ENCODE measurements at regions not wholly inside any gene's neighbourhood (a gene's known extent, or its start where the extent isn't known, plus 50 kb on each side); places are given as distances from the start of the nearest gene placed in this dataset.

DNA sequence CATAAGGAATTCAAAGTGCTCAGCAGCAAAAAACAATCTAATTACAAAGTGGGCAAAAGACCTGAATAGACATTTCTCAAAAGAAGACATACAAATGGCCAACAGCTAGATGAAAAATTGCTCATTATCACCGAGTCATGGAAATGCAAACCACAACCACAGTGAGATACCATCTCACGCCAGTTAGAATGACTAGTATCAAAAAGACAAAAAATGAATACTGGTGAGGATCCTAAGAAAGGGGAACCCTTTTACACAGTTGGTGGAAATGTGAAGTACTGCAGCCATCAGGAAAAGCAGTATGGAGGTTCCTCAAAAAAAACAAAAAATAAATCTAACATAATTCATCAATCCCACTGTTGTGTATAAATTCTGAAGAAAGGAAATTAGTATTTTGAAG is 1206.1 kb downstream of the EFNB2 start:
- no peak for DNase-seq

DNA sequence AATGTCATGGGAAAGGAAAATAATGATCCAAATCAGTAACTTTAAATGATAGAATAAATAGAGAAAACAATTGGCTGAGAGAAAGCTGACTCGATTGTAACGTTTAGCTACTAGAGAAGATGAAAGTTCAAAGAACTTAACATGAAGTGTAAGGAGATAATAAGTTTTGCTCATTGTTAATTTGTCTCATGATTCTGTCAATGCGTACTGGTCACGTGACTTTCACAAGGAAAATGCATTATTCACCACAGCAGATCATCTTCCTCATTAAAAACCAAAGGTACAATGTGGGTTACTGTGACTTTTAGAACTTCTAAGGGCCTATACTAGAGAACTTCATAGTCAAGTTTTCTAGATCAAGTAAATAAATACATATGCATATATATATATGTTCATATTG is 1207.2 kb downstream of the EFNB2 start:
- DNase-seq, result no peak

DNA sequence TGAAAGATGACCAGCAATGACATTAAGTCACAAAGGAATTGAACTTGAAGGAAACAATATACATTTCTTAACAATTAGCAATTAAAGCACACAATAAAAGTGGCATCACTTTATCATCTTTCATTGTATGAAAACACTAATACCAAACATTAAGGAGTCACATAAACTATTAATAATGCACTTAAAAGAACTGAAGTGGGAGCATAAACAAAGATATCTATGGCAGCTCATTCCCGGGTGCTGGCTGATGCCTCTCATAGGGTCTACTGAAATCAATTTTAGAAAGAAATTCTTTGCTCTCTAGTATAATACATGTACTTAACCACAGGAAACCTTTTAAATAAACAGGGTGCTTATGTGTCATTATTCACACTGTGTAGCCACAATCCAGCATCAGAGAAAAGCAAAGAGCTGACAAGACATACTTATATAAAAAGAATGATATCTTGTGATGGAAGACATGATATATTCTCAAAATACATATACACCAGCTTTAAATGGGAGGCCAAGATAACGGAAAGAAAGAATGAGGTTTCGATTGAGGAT is 1207.8 kb downstream of the EFNB2 start:
- DNase-seq, result peak; percentile 54

DNA sequence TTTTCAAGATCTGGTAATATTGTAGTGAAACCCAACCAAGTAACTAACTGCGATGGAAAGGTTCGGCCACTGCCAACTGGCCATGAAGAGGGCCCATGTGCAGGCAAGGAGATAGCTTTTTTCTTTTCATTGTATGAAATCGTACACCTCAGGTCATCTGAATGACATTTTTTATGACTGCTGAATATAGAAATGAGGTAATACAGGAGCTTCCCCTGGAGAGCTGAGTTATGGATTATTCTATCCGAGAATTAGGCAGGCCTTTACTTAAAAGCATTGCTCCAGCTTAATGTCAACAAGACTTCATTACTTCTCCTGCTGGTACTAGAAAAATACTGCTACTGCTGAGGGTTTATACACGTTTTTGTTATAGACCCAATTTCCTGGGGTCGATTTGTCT is 1215.6 kb downstream of the EFNB2 start:
- DNase-seq, result no peak

DNA sequence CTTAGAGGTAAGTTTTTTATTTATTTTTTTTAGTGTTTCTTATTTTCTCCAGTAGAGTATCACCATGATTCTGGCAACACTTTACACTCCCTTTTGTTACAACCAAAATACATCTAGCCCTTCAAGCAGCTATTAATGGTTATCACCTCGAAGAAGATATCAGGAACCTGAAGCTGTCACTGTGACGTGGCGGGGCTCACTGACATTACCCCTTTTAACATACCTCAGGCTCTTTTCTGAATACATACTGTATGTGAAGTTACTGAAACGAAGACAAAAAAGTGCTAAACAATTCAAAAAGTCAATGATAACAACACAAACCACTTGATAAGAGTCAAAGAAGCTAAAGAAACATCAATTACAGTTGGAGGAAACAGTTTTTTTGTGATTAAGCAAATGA is 1218.7 kb downstream of the EFNB2 start:
- no peak for DNase-seq

DNA sequence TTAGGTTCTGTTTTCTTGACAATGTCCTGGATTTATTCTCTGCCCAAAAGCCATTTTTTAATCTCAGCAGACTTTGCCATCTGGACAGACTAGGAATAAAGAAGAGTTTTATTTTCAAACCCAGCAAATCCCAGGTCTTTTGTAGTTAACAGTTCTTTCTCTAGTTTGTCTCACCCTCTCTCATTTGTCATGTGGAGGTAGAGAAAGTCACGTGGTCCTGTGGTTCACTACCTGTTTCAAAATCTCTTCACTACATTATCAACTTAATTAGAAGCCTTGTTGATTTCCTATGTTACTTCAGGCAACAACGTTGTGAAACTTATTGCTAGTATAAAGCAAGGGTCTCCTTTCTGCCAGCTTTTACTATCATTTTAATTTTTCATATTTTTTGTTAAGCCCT is 1222.6 kb downstream of the EFNB2 start:
- DNase-seq, result no peak

DNA sequence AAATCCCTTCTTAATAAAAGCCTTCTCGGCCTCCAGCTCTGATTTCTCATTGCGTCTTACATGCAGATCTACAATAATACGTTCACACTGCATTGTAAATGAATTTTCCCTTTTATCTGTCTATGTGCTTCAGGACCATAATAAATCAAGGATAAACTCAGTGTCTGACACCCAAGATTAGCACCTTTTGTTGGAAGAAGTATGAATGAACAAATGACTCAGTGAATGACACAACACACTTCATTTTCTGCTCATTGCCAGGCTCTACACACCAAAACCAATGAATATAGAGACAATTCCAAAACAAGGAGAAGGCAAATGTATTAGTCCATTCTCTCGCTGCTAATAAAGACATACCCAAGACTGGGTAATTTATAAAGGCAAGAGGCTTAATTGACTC is 1224.4 kb downstream of the EFNB2 start:
- DNase-seq, result no peak

DNA sequence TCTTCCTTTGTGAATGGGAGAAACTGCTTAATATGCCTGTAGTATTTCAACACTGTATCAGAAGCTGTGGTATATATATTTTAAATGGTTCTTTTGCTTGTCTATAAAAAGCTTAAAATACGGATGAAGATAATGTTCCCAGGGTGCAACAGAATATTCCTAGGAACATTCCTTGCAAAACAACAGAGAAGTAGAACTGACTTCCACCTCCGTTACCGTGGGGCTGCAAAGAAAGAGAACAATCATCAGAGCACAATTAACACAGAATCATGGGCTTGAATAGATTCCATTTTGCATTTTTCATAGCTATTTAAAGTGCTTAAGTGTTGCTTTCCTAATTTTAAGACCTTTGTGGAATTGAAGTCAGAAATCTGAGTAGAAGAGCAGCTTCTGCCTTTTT is 1227.7 kb downstream of the EFNB2 start:
- DNase-seq, result no peak

DNA sequence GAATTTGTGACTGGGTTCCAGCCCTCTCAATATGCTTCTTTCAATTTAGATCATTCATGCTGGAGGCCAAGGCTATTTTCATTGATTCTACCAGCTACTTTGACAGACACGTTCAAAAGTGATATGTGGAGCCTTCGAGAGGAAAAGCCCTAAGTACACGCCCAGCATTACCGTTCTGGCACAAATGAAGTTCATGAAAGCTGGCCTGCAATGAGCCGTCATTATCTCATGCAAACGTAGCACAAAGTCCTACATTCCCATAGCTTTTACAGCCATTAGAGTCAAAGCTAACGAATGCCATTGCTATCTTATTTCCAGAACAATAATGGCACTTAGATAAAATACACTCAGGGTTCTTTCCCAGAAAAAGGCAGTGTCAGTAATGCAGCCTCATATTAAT is 1237.6 kb downstream of the EFNB2 start:
- no peak for DNase-seq

DNA sequence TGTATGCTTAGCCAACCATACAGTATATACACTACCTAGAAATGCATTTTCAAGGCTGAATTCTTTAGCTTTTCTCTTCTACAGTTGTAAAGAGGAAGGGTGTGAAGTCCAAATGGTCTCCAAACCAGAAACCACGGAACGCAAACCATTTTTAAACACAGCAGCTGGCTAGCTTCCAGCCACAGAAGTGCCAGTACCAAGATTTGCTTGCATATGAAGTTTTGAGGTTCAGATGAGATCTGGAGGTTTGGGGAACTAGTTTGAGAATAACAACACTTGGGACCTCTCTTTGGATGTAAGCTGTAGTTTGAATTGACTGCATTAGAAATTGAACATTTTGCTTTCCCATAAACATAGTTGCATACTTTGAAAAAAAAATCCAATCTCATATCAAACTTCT is 1243.5 kb downstream of the EFNB2 start:
- no peak for DNase-seq

DNA sequence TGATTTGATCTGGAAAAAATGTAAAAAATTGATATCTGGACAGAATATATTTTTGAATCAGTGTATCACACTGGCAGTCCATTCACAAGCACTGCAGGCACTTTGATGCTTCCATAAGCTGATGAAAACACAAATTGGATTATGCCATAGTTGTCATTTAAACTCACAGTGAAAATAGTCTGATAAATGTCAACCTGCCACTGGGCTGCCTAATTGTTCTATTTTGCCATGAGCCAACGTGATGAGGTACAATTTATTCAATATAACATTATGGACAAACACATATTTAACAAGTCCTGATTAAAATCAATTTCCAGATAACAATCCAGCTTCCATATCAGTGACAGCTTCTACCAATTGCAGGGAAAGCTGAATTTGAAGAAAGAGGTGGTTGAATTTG is 1244.9 kb downstream of the EFNB2 start:
- DNase-seq, result no peak

DNA sequence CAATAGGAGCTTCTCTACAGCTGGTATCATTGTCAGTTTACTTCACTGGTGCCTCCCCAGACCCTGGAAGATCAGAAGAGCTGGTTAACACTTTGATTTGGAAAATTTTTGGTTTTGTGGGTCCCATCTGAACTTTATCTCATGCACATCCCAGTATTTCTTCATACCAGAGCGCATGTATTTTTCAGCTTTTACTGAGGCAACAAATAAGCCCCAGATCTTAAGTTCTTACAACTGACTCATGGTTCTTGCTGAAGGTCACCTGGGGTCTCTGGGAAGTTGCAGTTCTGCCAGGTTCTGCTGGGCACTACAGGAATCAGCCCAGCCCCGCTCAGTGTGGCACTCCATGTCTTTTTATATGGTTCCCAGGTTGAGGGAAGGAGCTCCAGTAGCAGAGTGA is 1249.9 kb downstream of the EFNB2 start:
- DNase-seq, result no peak

DNA sequence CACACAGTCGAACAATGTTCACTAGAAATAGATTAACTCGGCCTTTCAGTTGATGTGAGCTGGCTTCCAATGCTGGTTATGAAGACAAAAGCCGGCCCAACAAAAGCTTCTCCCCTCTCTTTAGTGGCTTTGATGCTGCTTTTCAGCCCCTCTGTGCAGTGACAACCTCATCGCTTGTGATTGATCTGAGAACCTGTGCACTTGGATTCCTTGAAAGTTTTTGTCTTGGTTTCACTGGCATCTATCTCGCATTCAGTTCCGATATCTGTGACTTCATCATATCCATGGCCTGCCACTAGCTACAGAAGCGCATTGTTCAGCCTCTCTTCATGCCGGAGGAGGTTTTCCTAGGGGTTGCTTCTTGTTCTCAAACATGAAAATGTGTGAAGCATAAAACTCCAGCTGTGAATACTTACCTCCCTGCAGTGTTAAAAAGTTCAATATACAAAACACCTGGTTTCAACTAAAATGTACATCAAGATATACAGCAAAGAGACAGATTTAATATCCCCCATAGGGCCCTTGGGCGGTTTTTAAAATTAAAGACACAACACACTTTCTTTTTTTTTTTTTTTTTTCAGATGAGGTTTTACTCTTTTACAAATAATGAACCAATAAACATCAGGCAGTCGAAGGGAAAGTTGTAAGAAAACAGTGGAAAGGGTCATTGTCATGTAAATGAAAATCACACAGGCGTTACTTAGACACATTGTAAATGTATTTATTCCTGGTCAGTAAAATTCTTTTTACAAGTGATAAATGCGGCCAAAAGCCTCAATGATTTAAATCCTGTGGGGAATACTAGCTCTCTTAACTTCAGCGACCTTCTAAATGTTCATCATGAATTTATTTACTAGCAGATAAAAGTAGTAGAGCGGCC is 1252.8 kb downstream of the EFNB2 start:
- no peak for DNase-seq

DNA sequence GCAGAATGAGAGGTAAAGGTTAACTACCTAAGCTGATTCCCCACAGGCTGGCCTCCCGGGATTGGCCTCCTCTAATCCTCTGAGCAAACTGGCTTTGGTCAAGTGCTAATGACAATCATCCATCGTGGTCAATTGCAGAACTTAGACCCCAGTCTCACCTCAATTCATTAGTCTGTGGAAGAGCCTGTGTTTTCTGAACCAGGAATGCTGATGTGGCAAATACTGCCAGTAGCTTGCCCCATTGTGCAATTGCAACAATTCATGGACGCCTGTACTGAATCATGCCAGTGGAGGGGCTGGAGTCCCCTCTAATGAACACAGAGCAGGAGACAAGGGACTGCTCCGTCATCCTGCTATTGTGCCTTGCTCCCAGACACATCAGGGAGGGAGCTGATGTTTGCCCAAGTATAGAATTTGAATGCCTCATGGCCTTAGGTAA is 1256.5 kb downstream of the EFNB2 start:
- DNase-seq, result peak; percentile 66

DNA sequence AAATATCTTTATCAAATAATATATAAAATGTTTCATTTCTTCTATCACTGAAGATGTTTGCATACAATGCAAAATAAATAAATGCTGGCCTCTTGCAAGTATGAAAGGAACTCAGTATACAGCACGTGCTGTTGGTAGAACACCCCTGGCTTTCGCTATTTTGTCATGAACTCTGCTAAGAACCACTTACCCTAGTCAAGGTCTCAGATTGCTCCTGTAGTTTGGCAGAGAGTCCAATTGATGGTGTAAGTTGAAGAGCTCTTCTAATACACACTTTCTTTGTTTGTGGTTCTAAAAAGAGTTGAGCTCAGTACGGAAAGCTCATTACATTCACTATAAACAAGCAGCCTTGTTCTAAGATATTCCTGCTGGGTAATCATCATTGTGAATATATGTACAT is 1258.9 kb downstream of the EFNB2 start:
- DNase-seq, result peak; percentile 64

DNA sequence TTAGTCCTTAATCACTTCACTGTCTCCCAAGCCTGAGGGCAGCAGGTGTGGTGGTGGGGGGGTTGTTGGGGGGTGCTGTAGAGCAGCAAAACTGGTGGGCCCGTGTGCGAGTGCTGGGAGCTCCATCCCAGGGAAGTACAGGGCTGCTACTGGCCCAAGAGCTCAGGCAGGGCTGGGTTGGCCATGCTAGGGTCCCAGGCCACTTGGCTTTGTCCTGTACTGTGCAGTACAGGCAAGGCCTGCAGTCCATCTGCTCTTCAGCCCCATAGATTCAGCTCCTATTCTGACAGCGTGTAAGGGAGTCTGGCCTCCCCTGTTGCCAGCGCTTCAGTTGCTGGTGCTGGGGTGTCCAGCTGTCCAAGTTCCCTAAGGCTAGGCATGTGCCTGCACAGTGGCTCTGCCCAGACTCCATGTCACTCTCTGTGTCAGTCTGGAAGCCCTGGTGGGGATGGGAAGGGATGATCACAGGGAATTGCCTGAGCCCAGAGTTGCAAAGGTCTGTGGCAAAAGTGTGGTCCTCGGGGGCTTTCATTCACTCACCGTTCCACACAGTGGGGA is 1261.7 kb downstream of the EFNB2 start:
- DNase-seq, result no peak

DNA sequence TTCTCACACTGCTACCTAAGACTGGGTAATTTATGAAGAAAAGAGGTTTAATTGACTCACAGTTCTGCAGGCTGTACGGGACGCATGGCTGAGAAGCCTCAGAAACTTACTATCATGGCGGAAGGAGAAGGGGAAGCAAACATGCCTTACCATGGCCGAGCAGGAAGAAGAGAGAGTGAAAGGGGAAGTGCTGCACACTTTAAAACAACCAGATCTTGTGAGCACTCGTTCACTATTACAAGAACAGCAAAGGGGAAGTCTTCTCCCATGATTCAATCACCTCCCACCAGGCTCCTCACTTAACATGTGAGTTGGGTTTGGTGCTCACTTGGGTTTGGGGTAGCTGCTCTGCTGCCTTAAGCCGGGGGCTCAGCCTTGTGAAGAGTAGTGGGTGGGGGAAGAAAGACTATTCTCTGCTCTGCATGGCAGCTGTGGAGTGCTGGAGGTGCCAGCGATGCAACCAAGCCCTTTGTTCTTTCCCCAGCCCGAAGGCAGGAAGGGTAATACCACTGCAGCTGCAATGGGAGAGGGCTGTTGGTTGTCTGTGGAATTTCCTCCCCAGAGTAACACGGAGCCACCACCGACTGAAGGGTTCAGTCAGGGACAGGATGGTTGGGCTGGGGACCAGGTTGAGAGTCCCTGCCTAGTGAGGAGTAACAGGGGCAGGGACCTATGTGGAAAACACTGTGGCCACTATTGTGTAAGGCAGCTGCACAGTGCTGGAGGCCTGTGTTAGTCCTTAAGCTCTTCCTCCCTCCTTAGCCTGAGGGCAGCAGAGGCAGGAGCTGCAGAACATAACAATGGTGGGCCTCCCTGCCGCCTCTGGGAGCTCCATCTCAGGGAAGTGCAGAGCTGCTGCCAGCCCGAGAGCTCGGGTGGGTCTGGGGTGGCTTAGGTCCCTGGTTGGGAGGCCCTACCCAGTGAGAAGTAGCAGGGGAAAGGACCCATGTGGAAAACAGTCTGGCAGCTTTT is 1262.5 kb downstream of the EFNB2 start:
- no peak for DNase-seq

DNA sequence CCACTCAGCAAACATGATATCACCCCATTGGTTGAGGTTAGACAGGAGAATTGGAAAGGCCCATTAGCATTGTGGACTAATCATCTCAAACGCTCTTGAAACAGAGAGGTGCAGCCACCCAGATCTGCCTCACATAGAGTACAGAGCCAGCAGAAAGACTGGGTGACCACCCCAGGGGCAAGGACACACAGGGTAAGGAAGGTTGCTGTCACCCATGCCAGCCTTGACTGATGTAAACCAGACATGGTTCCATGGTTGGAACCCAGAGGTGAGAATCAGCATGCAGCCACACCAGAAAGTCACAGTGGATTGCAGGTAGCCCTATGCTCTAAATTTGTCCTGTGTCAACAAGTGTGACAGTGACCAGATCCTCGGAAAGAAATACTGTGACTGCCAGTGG is 1268.8 kb downstream of the EFNB2 start:
- DNase-seq, result no peak

DNA sequence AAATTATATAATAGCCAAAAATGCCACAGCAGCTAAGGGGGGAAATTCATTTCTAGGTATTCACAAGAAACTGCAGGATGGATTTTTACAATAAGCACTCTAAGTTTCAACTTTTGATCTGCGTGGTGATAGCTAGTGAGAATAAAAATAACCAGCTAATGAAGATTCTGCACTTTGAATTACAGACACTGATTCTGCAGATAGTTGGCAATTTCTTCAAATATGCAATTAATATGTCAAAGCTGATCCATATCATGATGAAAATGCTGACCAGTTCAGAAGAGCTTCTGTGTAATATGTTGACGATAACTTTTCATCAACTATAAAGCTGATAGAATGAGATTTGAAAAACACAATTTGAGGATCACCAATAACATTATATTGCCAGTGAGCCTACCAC is 1272.9 kb downstream of the EFNB2 start:
- no peak for DNase-seq

DNA sequence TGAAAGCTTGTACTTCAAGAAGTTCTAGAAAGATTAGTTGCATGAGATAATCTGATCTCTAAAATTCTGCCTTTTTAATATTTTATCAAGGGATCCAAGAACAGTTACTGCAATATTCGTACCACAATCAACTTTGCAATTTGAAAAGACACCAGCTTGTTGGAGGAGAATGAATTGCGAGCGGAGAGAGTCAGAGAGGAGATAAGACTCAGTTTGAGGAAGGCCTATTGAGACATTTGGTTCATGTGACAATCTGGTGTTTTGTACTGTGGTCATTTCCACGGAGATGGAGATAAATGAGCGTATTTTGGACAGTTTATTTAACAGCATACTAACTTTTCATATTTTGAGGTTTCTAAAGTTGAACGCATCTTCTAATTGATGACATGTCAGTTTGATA is 1276.0 kb downstream of the EFNB2 start:
- DNase-seq, result no peak

DNA sequence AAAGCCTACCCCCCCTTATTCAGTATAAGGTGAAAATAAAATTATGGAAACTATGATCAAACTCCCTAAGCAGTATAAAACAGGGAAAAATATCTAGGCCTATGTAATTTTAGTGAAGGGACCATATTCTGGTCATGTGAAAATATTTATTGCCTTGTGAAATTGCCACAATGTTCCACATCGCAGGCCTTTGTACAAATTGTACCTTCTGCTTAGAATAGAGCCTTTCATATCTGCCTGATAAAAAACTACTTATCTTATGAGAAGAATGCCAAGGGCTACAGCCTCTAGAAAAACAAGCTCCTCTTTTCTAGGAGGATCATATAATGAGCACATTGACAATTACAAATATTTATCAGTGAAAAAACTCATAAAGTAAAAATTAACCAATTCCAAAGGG is 1280.0 kb downstream of the EFNB2 start:
- DNase-seq, result no peak

DNA sequence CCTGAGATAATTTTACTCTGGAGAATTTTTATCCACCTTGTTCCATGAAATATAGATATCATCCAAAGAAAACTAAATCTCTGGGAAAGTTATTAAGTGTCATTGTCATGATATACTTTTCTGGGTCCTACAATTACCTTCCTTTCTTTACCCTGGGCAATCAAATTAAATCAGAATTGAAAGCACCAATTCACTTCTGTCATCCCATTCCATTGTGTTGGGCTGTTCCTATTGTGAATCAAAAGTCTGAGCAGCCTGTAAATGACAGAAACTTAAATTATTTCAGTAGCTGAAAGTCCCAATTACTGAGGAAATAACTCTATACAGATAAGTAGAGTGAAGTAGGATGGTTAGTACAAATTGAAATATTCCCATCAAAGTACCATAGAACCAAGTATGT is 1284.2 kb downstream of the EFNB2 start:
- DNase-seq, result no peak

DNA sequence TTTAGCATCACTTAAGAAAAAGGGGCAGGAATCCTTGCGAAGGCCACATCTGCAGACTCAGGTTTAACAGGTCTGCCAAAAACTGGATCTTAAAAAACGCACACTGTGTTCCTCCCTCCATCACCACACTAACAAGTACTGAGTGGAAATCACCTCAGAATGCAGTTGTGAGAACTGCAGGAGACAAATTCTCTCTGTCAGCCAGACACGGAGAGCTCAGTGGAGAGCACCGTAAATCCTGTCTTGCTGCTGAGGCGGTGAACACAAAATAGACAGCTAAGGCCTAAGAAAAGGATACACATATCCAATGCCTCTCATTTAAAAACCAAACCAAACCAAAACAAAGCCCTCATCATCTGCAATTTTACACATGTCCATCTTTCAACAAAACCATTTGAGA is 1287.6 kb downstream of the EFNB2 start:
- DNase-seq, result no peak

Data from NCI-H345 (cell line).